Activated CD4-positive, alpha-beta T cell treated with anti-CD3 and anti-CD28 coated beads, Interleukin-2, Interleukin-6, amounts not matched to agents 100 ng/mL and 50 ng/mL, durations not matched to agents 16 hours and 8 hours (primary cell): ENCODE measurements at regions not wholly inside any gene's neighbourhood (a gene's known extent, or its start where the extent isn't known, plus 50 kb on each side); places are given as distances from the start of the nearest gene placed in this dataset.

Experiments used
- DNase-seq: peaks from one replicate; pipeline ENCODE4 v3.0.0-alpha.2; 2020

DNA sequence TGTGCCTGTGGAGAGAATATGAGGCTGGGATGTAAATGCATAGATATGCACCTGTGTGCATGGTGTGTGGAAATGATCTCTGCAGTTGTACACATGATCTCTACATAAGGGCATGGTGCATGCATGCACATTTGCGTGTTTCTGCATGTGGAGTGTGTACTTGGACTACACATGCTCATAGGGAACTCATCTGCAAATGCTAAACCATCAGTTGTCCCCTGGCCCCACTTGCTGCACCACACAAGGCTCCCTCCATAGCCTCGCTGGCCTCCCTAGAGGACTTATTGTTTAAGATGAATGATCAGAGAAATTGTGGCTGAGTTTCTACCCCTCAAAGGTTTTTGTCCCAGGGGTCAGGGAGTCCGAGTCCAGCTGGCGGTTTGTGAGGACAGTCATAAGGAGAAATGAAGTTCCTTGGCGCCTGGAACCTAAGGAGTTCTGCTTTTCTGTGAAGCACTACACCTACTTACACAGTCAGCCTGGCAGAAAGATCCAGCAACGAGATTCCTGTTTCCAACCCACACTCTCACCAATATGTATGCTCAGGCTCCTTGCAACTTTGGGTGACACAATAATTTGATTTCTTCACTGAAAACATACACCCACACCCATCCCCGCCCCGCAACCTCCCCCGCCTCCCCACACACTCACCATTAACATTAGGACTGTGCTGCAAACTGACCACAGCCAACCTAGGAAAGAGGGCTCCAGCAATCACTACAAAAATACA is 79.9 kb upstream of the CPEB4 start:
- no peak for DNase-seq

DNA sequence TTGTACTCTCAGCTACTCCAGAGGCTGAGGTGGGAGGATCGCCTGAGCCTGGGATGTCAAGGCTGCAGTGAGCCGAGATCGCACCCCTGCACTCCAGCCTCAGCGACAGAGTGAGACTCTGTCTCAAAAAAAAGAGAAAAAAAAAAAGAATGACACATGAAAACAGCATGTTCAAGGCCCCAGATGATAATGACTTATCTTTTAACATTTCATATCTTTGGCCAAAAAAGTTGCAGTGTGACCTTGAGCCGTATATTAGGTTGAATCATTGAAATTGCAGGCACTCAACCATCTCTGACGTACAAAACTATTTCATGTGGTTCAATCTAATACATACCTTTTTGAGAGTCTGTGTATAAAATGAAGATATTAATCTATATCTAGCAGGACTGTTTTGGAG is 79.1 kb upstream of the CPEB4 start:
- no peak for DNase-seq

DNA sequence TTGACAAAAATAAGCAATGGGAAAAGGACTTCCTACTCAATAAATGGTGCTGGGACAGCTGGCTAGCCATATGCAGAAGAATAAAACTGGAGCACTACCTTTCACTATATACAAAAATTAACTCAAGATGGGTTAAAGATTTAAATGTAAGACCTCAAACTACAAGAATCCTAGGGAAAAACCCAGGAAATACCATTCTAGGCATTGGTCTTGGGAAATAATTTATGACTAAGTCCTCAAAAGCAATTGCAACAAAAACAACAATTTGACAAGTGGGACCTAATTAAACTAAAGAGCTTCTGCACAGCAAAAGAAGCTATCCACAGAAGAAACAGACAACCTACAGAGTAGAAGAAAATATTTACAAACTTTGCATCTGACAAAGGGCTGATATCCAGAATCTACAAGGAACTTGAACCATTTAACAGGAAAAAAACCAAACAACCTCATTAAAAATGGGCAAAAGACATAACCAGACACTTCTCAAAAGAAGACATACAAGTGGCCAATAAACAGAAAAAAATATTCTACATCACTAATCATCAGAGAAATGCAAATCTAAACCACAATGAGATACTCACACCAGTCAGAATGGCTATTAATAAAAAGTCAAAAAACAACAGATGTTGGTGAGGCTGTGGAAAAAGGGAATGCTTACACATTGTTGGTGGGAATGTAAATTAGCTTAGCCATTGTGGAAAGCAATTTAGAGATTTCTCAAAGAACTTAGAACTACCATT is 75.2 kb upstream of the CPEB4 start:
- DNase-seq = no peak

DNA sequence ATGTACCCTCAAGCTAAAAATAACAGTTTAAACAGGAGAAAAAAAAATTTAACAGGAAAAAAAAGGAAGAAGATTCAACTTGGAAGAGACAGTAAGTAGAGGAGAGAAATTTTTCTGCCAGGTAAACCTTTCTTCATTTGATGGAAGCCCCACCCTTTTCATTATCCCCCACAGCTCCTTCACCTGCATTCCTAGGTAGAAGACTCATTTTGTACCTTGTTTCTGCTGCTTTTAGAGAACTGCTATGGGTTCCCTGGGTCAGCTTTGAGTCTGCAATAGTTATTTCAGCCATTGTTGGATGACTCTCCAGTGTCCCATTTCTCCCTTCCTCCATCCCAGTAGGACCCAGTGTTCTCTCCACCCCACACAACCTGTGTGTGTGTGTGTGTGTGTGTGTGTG is 74.1 kb upstream of the CPEB4 start:
- no peak for DNase-seq

DNA sequence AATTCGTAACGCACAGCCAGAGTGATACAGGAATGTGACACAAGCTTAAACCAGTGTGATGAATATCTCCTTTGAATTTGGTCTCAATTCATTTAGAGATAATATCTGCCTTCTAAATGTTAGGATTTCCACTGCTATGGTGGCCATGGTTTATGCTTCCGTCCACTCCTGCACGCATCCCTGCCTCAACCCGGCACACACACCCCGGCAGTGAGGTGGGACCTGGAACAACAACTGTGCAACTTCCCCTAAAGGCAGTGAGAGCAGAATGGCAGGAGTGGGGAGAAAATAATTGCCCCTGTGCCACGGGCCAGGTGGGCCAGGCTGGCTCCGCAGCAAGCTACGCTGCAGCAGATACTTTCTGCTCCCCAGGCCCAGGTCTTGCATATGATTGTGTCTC is 72.6 kb upstream of the CPEB4 start:
- no peak for DNase-seq

DNA sequence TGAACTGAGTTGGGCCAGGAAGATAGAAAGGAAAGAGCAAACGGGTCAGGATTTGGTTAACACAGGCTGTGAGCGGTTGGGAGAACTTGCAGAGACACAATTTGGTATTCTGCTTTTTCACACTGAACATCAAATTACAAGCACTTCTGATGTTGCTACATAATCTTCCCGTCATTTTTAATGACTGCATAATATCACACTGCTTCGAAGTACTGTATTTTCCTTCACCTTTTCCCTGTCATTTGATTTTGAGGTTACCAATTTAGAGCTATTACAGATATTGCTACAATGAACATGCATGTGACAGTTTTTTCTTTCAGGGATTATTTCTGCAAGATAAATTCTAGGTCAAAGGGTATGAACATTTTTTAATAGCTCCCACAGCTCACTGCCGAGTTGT is 71.4 kb upstream of the CPEB4 start:
- DNase-seq = no peak

DNA sequence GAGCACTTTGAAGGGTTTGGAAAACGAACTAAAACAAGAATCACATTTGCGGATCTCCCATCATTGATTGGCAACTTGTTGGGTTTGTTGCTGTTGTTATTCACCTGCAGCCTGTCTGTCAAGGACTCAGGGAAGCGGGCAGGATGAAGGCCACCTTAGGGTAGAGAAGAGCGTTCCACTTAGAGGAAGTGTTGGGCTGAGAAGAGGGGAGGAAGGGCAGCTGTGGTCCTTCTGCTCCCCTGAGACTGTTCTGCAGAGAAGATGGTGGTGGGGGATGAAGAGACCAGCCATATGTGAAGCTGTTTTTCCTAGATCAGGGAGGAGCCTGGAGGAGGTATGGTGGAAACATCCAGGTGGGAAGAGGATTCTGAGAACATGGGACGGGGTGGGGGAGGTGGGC is 70.6 kb upstream of the CPEB4 start:
- no peak for DNase-seq

DNA sequence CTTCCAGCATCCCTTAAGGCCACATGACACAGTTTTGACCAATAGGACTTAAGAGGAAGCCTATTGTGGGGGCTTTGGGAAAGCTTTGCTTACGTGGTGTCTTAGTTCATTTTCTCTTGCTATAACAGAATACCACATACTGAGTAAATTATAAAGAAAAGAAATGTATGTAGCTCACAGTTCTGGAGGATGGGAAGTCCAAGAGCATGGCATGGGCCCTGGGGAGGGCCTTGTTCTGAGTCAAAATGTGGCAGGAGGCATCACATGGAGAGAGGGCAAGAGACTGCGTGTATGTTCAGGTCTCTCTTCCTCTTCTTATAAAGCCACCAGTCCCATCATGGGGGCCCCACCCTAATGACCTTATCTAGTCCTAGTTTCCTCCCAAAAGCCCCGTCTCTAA is 68.6 kb upstream of the CPEB4 start:
- no peak for DNase-seq

DNA sequence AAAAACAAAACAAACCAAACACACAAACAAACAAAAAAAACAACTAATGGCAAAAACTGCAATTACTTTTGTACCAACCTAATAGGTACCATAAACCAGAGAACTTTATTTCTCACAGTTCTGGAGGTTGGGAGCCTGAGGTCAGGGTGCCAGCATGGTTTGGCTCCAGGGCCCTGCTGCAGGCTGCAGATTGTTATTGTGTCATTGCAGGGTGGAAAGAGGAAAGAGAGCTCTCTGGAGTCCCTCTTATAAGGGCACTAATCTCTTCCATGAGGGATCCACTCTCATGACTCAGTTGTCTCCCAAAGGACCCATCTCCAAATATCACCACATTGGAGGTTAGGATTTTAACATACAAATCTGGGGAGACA is 64.9 kb upstream of the CPEB4 start:
- DNase-seq = no peak

DNA sequence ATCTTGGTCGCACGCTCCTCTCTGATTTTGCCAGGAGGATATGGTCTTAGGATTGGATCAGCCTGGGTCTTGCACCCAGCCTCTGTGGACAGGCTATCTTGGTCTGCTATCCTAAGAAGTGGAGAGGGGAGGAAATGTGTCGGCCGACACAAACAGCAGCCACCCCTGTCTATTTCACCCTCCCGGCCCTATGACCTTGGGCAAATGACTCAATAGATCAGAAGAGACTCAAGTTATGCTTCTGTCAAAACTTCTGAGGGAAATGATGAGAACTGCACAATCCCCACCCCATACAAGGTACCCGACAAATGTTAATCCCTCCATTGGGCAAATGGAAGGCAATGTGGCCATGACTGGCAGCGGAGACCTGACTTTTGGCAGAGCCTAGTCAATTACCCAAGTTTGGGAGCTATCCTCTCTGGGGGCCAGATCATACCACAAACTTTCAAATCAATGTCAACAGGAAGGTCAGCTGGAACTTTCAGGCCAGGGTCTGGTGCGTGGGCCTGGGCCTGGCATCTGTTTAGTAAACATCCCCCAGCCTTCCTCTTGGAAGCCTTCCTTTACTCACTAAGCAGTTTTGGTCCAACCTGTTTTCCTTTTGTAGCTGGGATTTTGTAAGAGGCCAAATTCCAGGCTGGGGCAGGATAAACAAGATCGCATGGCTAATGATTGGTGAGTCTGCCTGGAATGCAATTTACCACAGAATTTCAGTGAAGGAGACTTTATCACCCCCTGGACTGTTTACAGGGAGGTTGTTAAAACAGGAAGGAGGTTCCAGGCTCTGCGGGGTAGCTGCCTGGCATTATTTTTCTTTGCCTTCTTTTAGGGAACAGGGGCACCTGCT is 64.2 kb upstream of the CPEB4 start:
- DNase-seq = no peak

DNA sequence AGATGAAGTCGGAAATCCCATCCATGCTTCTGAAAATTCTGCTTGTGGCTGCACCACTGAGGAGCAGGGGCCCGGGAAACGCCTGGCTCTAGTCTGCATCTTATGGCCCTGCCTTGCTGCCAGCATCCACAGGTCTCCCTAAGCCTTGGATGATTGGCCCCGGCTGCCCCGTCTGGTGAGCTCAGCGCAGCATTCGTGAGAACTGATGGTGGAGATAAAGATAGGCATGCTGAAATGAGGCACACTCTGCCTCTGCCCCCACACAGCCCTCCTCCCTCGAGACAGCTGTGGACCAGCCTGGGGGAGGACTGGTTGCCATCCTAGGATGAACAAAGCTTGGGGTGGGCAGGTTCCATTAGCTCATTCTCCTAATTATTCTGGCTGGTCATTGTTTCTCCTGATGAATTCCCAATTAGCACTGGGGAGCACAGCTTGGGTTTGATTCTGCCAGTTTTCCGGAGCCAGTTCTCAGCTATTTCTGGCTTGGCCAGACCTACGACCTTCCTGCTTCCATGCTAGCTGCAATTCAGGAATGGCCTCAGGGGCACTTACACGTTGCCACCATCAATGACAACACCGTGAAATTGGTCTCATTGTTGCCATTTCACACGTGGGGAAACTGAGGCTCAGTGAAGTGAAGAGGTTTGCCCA is 62.8 kb upstream of the CPEB4 start:
- DNase-seq = no peak

DNA sequence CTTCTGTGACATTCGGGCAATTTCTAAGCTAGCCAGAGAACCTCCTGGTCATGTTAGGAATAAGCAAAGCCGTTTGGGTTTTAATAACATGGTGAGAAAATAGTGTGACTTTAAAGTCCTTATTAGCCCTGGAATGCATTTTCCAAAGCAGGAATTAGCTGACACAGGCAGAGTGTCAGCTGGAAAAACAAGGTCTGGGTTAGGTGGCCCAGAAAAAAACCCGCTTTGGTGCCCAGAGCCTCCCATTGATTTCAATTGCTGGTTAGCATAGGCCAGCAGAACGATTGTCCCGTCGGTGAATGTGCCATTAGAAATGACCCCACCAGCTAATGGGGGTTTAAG is 62.1 kb upstream of the CPEB4 start:
- DNase-seq = no peak

DNA sequence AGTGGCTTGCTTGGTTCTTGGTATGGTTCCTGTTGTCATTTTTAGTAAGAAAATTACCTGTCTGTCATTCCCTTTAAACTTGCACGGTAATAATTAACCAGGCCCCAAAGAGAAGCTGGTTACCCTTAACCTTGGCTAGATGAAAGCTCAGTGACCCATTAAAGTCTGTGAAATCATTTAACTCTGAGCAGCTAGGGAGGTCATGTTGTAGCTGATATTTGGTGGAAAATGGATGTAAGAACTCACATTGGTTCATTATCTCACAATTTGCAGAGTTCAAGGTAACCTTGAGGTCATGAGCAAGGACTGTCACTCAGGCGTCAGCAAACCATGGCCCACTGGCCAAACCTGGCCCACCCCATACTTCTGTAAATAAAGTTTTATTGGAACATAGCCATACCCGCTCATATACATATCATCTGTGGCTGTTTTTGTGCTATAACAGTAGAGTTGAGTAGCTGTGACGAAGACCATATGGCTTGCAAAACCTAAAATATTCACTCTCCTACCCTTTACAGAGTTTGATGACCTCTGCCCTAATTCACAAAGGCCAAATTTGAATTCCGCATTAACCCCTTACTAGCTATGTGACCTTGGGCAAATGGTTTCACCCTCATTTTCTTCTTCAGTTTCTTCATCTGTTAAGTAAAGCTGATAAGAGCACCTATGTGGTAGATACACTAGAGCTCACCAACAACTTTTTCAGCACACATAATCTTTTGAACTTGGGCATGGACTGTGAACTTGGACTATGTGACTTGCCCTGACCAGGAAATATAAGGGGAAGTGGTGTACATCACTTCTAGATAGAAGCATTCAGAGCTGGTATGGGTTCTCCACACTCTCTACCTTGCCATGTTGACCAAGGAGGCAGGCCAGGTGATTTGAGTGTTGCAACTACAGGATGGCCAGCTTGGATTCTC is 61.5 kb upstream of the CPEB4 start:
- DNase-seq = no peak

DNA sequence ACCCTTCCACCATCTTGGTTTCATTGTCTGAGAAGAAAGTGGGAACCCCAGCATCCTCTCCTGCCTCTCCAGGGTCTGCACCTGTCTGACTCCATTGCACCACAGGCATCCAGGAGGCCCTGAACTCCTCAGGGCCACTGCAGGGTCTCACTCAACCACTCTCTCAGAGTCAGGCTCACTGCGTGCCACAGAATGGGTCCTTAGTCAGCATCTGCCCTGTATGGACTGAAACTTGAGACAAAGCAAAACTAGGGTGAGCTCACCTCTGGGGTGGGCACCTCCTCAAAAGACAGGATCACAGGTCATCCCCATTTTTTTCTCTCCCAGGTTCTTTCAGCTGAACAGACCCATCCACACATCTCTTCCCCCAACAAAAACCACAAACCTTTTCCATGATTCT is 59.2 kb upstream of the CPEB4 start:
- DNase-seq = no peak

DNA sequence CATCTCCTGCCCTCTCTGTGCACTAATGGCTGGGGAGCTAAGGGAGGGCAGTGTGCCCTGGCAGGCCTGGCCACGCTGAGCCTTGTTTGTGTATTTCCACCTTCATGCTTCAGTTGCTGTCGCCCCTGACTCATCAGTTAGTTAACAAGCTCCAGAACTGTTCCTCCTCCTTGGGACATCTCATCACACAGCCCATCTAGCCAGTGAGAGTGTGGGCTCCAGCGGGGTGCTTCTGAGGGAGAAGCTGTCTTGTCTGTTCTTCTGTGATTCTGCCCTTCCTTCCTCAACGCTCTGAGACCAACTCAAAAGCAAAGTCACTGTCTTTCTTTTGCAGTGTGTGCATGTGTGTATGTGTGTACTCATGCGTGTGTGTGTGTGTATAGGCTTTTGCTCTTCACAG is 58.3 kb upstream of the CPEB4 start:
- no peak for DNase-seq

DNA sequence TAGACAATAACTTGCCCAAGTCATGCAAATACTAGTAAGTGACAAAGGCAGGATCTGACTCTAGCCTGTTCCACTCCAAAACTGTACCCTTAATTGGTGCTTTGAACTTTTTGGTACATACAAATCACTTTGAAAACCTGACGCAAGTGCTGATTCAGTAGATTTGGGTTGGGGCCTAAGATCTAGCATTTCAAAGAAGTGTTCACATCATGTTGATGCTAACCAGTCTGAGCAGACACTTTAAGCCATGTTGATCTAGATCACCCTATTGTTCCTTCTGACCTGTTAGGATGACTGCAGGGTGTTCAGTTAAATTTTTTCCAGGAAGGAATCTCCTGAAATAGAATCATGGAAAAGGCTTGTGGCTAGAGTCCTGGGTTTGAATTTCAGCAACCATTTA is 57.7 kb upstream of the CPEB4 start:
- no peak for DNase-seq

DNA sequence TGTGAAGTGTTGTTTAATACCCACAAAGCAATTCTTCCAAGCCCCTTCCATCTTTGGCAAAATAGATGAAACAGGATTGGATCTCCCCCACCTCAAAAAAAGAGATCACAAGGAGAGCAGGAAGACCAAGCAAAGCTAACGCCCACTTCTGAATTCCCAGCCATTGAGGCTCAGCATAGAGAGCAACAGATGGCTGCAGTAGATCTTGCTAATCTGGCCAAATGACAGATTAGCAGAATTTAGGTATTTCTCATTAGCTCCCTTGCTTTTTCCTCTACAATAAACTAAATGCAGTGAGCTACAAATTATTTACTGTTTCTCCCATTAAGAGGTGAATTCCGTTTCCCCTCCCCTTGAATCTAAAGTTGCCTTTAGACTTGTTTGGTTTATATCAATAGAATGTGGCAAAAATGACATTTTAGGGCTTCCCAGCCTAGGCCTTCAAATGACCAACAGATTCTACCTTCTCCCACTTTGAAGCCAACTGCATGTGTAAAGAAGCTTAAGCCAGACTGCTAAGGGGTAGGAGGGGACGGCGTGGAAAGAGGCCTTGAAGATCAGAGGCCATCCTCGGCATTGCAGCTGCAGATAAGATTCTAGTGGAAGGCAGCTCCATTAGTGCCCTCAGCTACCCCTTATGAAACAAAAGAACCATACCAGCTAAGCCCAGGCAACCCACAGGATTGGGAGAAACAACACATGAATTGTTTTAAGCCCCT is 56.8 kb upstream of the CPEB4 start:
- no peak for DNase-seq

DNA sequence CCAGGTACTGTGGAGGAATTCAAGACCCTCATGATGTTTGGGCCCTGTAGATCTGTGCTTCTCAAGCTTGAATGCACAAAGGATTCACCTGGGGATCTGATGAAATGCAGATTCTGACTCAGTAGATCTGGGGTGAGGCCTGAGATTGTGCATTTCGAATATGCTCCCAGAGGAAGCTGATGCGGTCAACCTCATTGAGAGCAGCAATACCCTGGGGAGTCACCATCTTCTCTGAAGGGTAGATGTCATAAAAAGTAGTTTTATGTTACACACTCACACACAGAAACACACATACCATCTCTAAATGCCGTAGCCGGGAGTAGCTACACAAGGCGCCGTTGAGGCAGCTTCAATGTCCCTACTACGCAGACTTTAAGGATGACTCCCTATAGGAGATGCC is 55.8 kb upstream of the CPEB4 start:
- no peak for DNase-seq

DNA sequence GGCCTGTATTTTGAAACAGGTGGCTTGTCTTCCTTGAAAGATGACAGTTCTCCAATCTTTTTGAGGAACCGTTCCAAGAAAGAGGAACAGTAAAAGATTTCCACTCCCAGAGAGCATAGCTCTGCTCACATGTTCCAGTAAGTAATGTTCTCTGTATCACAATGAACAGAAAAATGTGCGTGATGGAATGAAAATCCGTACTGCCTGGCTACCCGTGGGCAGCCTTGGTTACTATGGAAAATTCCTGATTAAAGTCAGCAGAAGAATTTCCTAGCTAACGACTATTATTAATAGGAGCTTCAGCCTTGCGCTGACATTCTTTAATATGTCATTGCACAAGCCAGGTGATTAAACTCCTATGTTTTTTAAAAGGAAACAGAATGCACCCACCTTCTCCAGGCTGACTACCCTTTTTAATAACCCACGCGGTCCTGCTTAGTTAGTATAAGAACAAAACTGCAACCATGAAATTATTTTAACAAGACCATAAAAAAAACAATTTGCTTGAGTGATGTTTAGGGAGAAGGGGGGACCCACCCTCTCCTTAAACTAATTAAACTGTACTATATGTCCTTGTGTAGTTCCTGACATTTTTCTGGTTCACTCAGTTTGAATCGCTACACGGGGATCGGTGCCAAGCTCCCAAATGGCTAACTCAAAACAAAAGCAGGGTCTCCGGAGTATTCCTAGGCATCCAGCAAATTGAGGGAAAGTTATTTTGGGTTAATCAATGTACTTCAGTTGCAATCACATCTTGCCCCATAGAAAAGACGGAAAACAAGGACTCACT is 54.8 kb upstream of the CPEB4 start:
- DNase-seq = no peak

DNA sequence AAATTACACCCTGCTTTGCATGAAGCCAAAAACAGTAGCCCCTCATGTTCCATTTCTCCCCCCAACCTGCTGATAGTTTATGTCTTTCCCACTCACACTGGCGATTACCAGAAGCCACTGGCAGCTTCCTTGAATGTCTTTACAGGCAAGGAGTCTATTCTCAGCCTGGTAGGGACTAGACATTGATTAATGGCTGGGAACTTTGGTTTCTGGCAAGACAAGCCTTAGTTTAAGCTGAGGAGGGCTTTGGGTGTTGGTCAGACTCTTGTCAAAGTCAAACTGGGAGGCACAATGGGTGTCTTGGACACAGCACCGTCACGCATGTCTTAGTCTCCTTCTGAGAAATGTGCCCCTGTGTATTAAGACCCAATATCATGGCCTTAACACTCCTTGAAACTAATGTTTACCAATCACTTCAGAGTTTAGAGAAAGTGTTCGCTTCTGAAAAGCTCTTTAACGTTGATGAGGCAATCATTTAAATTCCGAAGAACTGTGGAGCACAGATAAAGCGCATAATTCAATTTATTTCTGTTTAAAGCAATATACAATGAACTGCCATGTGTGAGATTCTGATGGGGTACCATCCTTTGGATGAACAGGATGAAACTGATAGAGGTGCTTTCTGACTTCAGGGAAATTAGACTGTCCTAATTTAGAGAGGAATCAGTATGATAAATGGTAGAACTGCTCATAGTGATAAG is 53.9 kb upstream of the CPEB4 start:
- DNase-seq = no peak
